Loucy (cell line): ENCODE measurements at regions not wholly inside any gene's neighbourhood (a gene's known extent, or its start where the extent isn't known, plus 50 kb on each side); places are given as distances from the start of the nearest gene placed in this dataset.

Experiments
- H2AFZ ChIP-seq: fragments of 200-600 bp; sonication (generic); 2 replicates; pipeline ENCODE4 v1.6.0; 2016; ENCODE audit warnings: antibody characterized with exemption, mild to moderate bottlenecking, low read length, moderate library complexity
- H3F3A ChIP-seq: fragments of 200-600 bp; 2 replicates; pipeline ENCODE4 v1.6.0; 2016; ENCODE audit warnings: antibody characterized with exemption, low read depth, mild to moderate bottlenecking
- H3K27me3 ChIP-seq: fragments of 200-600 bp; sonication (generic); 2 replicates; pipeline ENCODE4 v1.6.1; 2014; ENCODE audit warnings: low read length, mild to moderate bottlenecking; ENCODE audit not compliant: insufficient read depth, poor library complexity, severe bottlenecking
- H3K36me3 ChIP-seq: fragments of 200-600 bp; sonication (generic); 2 replicates; pipeline ENCODE4 v1.6.1; 2016; ENCODE audit warnings: low read length; ENCODE audit not compliant: insufficient read depth
- H3K4me1 ChIP-seq: fragments of 200-600 bp; sonication (generic); 2 replicates; pipeline ENCODE4 v1.5.1; 2014; ENCODE audit warnings: low read length, mild to moderate bottlenecking; ENCODE audit not compliant: insufficient read depth, poor library complexity, severe bottlenecking
- H3K4me2 ChIP-seq: fragments of 200-600 bp; sonication (generic); 2 replicates; pipeline ENCODE4 v1.6.0; 2014; ENCODE audit warnings: antibody characterized with exemption, low read length, low read depth, mild to moderate bottlenecking; ENCODE audit not compliant: poor library complexity, severe bottlenecking
- H3K4me3 ChIP-seq: fragments of 200-600 bp; sonication (generic); 2 replicates; pipeline ENCODE4 v1.5.1; 2014; ENCODE audit warnings: low read length, mild to moderate bottlenecking, mixed read lengths; ENCODE audit not compliant: poor library complexity, severe bottlenecking
- H3K79me2 ChIP-seq: fragments of 200-600 bp; sonication (generic); 2 replicates; pipeline ENCODE4 v1.6.1; 2014; ENCODE audit warnings: low read length; ENCODE audit not compliant: insufficient read depth
- H3K9ac ChIP-seq: fragments of 200-600 bp; sonication (generic); 2 replicates; pipeline ENCODE4 v1.6.0; 2014; ENCODE audit warnings: mild to moderate bottlenecking, low read depth, low read length, moderate library complexity; ENCODE audit not compliant: poor library complexity, severe bottlenecking
- H3K9me2 ChIP-seq: fragments of 200-600 bp; sonication (generic); replicated peaks from 2 replicates; pipeline ENCODE4 v1.6.1; 2016; ENCODE audit warnings: low read depth, low read length, mixed read lengths
- H3K9me3 ChIP-seq: fragments of 200-600 bp; sonication (generic); 2 replicates; pipeline ENCODE4 v1.6.1; 2014; ENCODE audit warnings: mild to moderate bottlenecking, antibody characterized with exemption, low read length, low read depth; ENCODE audit not compliant: insufficient read depth
- H4K20me1 ChIP-seq: fragments of 200-600 bp; sonication (generic); 2 replicates; pipeline ENCODE4 v1.6.0; 2014; ENCODE audit warnings: antibody characterized with exemption, low read length, mild to moderate bottlenecking; ENCODE audit not compliant: insufficient read depth, poor library complexity, severe bottlenecking
- CTCF ChIP-seq: fragments of 200-600 bp; sonication (generic); conservative IDR thresholded peaks from 2 replicates; pipeline ENCODE4 v1.5.1; 2014; ENCODE audit warnings: mild to moderate bottlenecking, antibody characterized with exemption, low read length
- EZH2phosphoT487 ChIP-seq: fragments of 200-600 bp; IDR thresholded peaks from 2 replicates; pipeline ENCODE4 v1.6.1; 2018; ENCODE audit warnings: antibody characterized with exemption, mild to moderate bottlenecking, moderate library complexity, borderline replicate concordance

- Histone ChIP-seq H3F3A (no peaks in the 10 kb centered on the region), H3K9me2 (no peaks in the 10 kb centered on the region), H3K9me3 (no peaks in the 10 kb centered on the region; the same call in 1 of the 2 replicates), H3K4me1 (peaks cover 6% of the 10 kb centered on the region), H2AFZ (no peak overlapping the region), H3K79me2 (no peaks in the 10 kb centered on the region), H4K20me1 (no peaks in the 10 kb centered on the region), H3K9ac (no peak overlapping the region), H3K4me2 (no peak overlapping the region), H3K36me3 (no peaks in the 10 kb centered on the region), H3K4me3 (no peak overlapping the region), H3K27me3 (no peaks in the 10 kb centered on the region)
- TF ChIP-seq CTCF (no peak), EZH2phosphoT487 (no peak)
Observed at GRCh38 chr4:158964728-158965124, 138.2 kb upstream of the RAPGEF2 start.

GRCh38 chr4:158965226-158965625 is 137.7 kb upstream of the RAPGEF2 start:
- no peaks in the 10 kb centered on the region for H3K36me3 ChIP-seq
- TF ChIP-seq EZH2phosphoT487 (no peak), CTCF (no peak)
- no peaks in the 10 kb centered on the region for H4K20me1 ChIP-seq
- no peak overlapping the region for H3K9ac ChIP-seq
- no peaks in the 10 kb centered on the region for H3K9me2 ChIP-seq
- H3K27me3 ChIP-seq = no peaks in the 10 kb centered on the region
- H2AFZ ChIP-seq = no peak overlapping the region
- H3K79me2 ChIP-seq = no peaks in the 10 kb centered on the region
- H3K4me1 ChIP-seq = peaks cover 6% of the 10 kb centered on the region
- H3K9me3 ChIP-seq = no peaks in the 10 kb centered on the region; the same call in 1 of the 2 replicates
- no peaks in the 10 kb centered on the region for H3F3A ChIP-seq
- no peak overlapping the region for H3K4me3 ChIP-seq
- no peak overlapping the region for H3K4me2 ChIP-seq

- H3K9me2 ChIP-seq = no peaks in the 10 kb centered on the region
- no peaks in the 10 kb centered on the region for H3K79me2 ChIP-seq
- H3K4me2 ChIP-seq = no peak overlapping the region
- no peaks in the 10 kb centered on the region for H3K36me3 ChIP-seq
- no peak overlapping the region for H3K9ac ChIP-seq
- TF ChIP-seq EZH2phosphoT487 (no peak), CTCF (no peak)
- H3K9me3 ChIP-seq = no peaks in the 10 kb centered on the region; the same call in 1 of the 2 replicates
- no peaks in the 10 kb centered on the region for H4K20me1 ChIP-seq
- no peaks in the 10 kb centered on the region for H3K27me3 ChIP-seq
- H3F3A ChIP-seq = no peaks in the 10 kb centered on the region
- H2AFZ ChIP-seq = no peak overlapping the region
- peaks cover 6% of the 10 kb centered on the region for H3K4me1 ChIP-seq
- no peak overlapping the region for H3K4me3 ChIP-seq
Observed at GRCh38 chr4:158966091-158966490, 136.8 kb upstream of the RAPGEF2 start.
